ENCODE measurements at regions not wholly inside any gene's neighbourhood (a gene's known extent, or its start where the extent isn't known, plus 50 kb on each side); places are given as distances from the start of the nearest gene placed in this dataset.

GRCh38 chr6:22349051-22349450 lies 52.2 kb upstream of the PRL start:
- no peaks in the 10 kb centered on the region for H3K36me3 ChIP-seq (ENCODE audit: control insufficient read depth, insufficient read depth, low read length, severe bottlenecking)
- no peak overlapping the region for H3K9ac ChIP-seq (ENCODE audit: low read length)
- peaks cover 4% of the 10 kb centered on the region for H3K4me1 ChIP-seq (ENCODE audit: control insufficient read depth, insufficient read depth, low read length)
- no peak overlapping the region for H3K4me3 ChIP-seq (ENCODE audit: low read length)
- H3K9me3 ChIP-seq (ENCODE audit: control insufficient read depth, low read length): no peaks in the 10 kb centered on the region
- DNase-seq (ENCODE audit: low read depth): no peak
- no peaks in the 10 kb centered on the region for H3K27me3 ChIP-seq (replicated peaks; ENCODE audit: control insufficient read depth, insufficient read depth, low read length)

GRCh38 chr6:22349528-22349927 lies 52.7 kb upstream of the PRL start:
- Histone ChIP-seq H3K9me3 (ENCODE audit: control insufficient read depth, low read length) (no peaks in the 10 kb centered on the region), H3K4me3 (ENCODE audit: low read length) (no peak overlapping the region), H3K27me3 (replicated peaks; ENCODE audit: control insufficient read depth, insufficient read depth, low read length) (no peaks in the 10 kb centered on the region), H3K9ac (ENCODE audit: low read length) (no peak overlapping the region), H3K36me3 (ENCODE audit: control insufficient read depth, insufficient read depth, low read length, severe bottlenecking) (no peaks in the 10 kb centered on the region), H3K4me1 (ENCODE audit: control insufficient read depth, insufficient read depth, low read length) (peaks cover 4% of the 10 kb centered on the region)
- no peak for DNase-seq (ENCODE audit: low read depth)

- Histone ChIP-seq H3K9ac (ENCODE audit: low read length) (no peak overlapping the region), H3K36me3 (ENCODE audit: control insufficient read depth, insufficient read depth, low read length, severe bottlenecking) (no peaks in the 10 kb centered on the region), H3K4me3 (ENCODE audit: low read length) (no peak overlapping the region), H3K4me1 (ENCODE audit: control insufficient read depth, insufficient read depth, low read length) (peaks cover 4% of the 10 kb centered on the region), H3K9me3 (ENCODE audit: control insufficient read depth, low read length) (no peaks in the 10 kb centered on the region), H3K27me3 (replicated peaks; ENCODE audit: control insufficient read depth, insufficient read depth, low read length) (no peaks in the 10 kb centered on the region)
- DNase-seq (ENCODE audit: low read depth): peak; percentile 57
Observed at GRCh38 chr6:22350109-22350508, 53.3 kb upstream of the PRL start.

GRCh38 chr6:22353101-22353500 lies 56.3 kb upstream of the PRL start:
- Histone ChIP-seq H3K9me3 (ENCODE audit: control insufficient read depth, low read length) (no peaks in the 10 kb centered on the region), H3K4me3 (ENCODE audit: low read length) (no peak overlapping the region), H3K27me3 (replicated peaks; ENCODE audit: control insufficient read depth, insufficient read depth, low read length) (no peaks in the 10 kb centered on the region), H3K36me3 (ENCODE audit: control insufficient read depth, insufficient read depth, low read length, severe bottlenecking) (no peaks in the 10 kb centered on the region), H3K4me1 (ENCODE audit: control insufficient read depth, insufficient read depth, low read length) (peaks cover 4% of the 10 kb centered on the region), H3K9ac (ENCODE audit: low read length) (no peak overlapping the region)
- DNase-seq (ENCODE audit: low read depth): no peak

DNA sequence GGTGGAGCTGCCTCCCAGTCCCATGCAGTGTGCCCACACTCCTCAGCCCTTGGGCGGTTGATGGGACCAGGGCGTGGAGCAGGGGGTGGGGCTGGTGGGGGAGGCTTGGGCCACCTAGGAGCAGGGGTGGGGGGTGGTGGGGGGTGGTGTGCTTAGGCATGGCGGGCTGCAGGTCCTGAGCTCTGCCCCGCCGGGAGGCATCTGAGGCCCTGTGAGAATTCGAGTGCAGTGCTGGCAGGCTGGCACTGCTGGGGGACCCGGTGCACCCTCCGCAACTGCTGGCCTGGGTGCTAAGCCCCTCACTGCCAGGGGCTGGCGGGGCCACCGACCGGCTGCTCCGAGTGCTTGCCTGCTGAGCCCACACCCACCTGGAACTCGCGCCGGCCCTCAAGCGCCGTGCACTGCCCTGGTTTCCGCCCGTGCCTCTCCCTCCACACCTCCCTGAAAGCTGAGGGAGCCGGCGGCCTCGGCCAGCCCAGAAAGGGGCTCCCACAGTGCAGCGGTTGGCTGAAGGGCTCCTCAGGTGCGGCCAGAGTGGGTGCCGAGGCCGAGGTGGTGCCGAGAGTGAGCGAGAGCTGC lies 59.6 kb upstream of the PRL start:
- Histone ChIP-seq H3K27me3 (replicated peaks; ENCODE audit: control insufficient read depth, insufficient read depth, low read length) (no peaks in the 10 kb centered on the region), H3K4me3 (ENCODE audit: low read length) (no peak overlapping the region), H3K9me3 (ENCODE audit: control insufficient read depth, low read length) (peaks cover 2% of the 10 kb centered on the region), H3K4me1 (ENCODE audit: control insufficient read depth, insufficient read depth, low read length) (peaks cover 4% of the 10 kb centered on the region), H3K9ac (ENCODE audit: low read length) (no peak overlapping the region), H3K36me3 (ENCODE audit: control insufficient read depth, insufficient read depth, low read length, severe bottlenecking) (no peaks in the 10 kb centered on the region)
- no peak for DNase-seq (ENCODE audit: low read depth)

DNA sequence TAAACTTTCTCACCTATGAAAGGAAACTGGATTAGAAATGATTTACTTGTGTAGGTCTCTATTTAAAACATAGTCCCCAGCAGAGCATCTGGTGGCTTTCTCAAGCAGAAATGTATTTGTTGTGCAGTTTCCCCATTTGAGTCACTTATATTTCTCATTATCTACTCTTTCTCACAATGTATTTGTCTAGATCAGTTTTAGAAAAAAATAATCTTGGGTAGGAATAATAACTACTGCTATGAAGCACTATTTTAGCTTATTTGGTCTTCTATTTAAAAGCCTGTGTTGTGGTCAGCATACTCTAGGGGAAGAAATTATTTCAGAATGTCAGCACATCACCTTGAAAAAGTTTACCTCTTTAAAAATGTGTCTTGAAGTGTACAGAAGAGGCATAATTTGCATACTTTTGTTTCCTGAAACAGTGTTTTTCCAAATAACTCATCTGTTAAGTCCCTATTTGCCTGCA lies 60.9 kb upstream of the PRL start:
- peaks cover 5% of the 10 kb centered on the region for H3K9me3 ChIP-seq (ENCODE audit: control insufficient read depth, low read length)
- DNase-seq (ENCODE audit: low read depth): no peak
- H3K36me3 ChIP-seq (ENCODE audit: control insufficient read depth, insufficient read depth, low read length, severe bottlenecking): no peaks in the 10 kb centered on the region
- H3K4me3 ChIP-seq (ENCODE audit: low read length): no peak overlapping the region
- H3K9ac ChIP-seq (ENCODE audit: low read length): no peak overlapping the region
- no peaks in the 10 kb centered on the region for H3K27me3 ChIP-seq (replicated peaks; ENCODE audit: control insufficient read depth, insufficient read depth, low read length)
- H3K4me1 ChIP-seq (ENCODE audit: control insufficient read depth, insufficient read depth, low read length): peaks cover 1% of the 10 kb centered on the region

- Histone ChIP-seq H3K9ac (ENCODE audit: low read length) (no peak overlapping the region), H3K4me3 (ENCODE audit: low read length) (no peak overlapping the region), H3K9me3 (ENCODE audit: control insufficient read depth, low read length) (peaks cover 5% of the 10 kb centered on the region), H3K4me1 (ENCODE audit: control insufficient read depth, insufficient read depth, low read length) (peaks cover 21% of the 10 kb centered on the region), H3K36me3 (ENCODE audit: control insufficient read depth, insufficient read depth, low read length, severe bottlenecking) (no peaks in the 10 kb centered on the region), H3K27me3 (replicated peaks; ENCODE audit: control insufficient read depth, insufficient read depth, low read length) (no peaks in the 10 kb centered on the region)
- DNase-seq (ENCODE audit: low read depth): no peak
Observed at GRCh38 chr6:22361576-22361975, 64.7 kb upstream of the PRL start.

- Histone ChIP-seq H3K36me3 (ENCODE audit: control insufficient read depth, insufficient read depth, low read length, severe bottlenecking) (no peaks in the 10 kb centered on the region), H3K9ac (ENCODE audit: low read length) (no peak overlapping the region), H3K9me3 (ENCODE audit: control insufficient read depth, low read length) (peaks cover 5% of the 10 kb centered on the region), H3K4me3 (ENCODE audit: low read length) (no peak overlapping the region), H3K4me1 (ENCODE audit: control insufficient read depth, insufficient read depth, low read length) (peaks cover 29% of the 10 kb centered on the region), H3K27me3 (replicated peaks; ENCODE audit: control insufficient read depth, insufficient read depth, low read length) (no peaks in the 10 kb centered on the region)
- DNase-seq (ENCODE audit: low read depth): peak; percentile 21
Observed at GRCh38 chr6:22362361-22362760, 65.5 kb upstream of the PRL start.

DNA sequence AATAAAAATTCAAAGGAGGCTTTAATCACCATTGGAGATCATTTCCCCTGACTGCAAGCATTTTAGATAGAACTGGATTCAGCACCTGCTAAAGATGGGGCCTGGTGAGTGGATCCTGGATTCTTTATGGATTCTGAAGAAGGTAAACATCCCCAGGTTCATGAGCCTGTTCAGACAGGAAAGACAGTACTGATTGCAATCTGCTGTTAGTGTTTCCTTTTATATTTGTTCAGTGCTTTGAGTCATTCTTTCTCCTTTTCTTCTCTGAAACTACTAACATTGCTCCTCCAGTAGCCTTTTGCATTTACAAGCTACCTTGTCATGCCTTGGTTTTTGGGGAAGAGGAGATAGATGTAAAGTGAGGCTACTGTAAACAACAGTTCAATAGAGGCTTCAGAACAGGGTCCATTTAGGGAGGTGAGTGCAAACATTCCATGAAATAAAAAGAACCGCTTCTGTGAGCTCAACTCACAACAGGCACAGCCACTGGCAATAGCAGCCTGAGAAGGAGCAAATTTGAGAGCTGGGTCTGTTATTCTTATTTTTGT lies 66.4 kb upstream of the PRL start:
- DNase-seq (ENCODE audit: low read depth): peak; percentile 7
- no peaks in the 10 kb centered on the region for H3K36me3 ChIP-seq (ENCODE audit: control insufficient read depth, insufficient read depth, low read length, severe bottlenecking)
- H3K4me3 ChIP-seq (ENCODE audit: low read length): no peak overlapping the region
- peaks cover 34% of the 10 kb centered on the region for H3K4me1 ChIP-seq (ENCODE audit: control insufficient read depth, insufficient read depth, low read length)
- H3K9me3 ChIP-seq (ENCODE audit: control insufficient read depth, low read length): peaks cover 5% of the 10 kb centered on the region
- no peaks in the 10 kb centered on the region for H3K27me3 ChIP-seq (replicated peaks; ENCODE audit: control insufficient read depth, insufficient read depth, low read length)
- H3K9ac ChIP-seq (ENCODE audit: low read length): no peak overlapping the region

- Histone ChIP-seq H3K4me1 (ENCODE audit: control insufficient read depth, insufficient read depth, low read length) (peaks cover 37% of the 10 kb centered on the region), H3K9me3 (ENCODE audit: control insufficient read depth, low read length) (peaks cover 5% of the 10 kb centered on the region), H3K27me3 (replicated peaks; ENCODE audit: control insufficient read depth, insufficient read depth, low read length) (no peaks in the 10 kb centered on the region), H3K4me3 (ENCODE audit: low read length) (no peak overlapping the region), H3K9ac (ENCODE audit: low read length) (no peak overlapping the region), H3K36me3 (ENCODE audit: control insufficient read depth, insufficient read depth, low read length, severe bottlenecking) (no peaks in the 10 kb centered on the region)
- peak; percentile 62 for DNase-seq (ENCODE audit: low read depth)
Observed at GRCh38 chr6:22363714-22364239, 66.9 kb upstream of the PRL start.

GRCh38 chr6:22364306-22364705 lies 67.5 kb upstream of the PRL start:
- peaks cover 5% of the 10 kb centered on the region for H3K9me3 ChIP-seq (ENCODE audit: control insufficient read depth, low read length)
- H3K4me3 ChIP-seq (ENCODE audit: low read length): no peak overlapping the region
- H3K4me1 ChIP-seq (ENCODE audit: control insufficient read depth, insufficient read depth, low read length): peaks cover 40% of the 10 kb centered on the region
- no peaks in the 10 kb centered on the region for H3K27me3 ChIP-seq (replicated peaks; ENCODE audit: control insufficient read depth, insufficient read depth, low read length)
- H3K36me3 ChIP-seq (ENCODE audit: control insufficient read depth, insufficient read depth, low read length, severe bottlenecking): no peaks in the 10 kb centered on the region
- no peak overlapping the region for H3K9ac ChIP-seq (ENCODE audit: low read length)
- DNase-seq (ENCODE audit: low read depth): peak; percentile 31

- Histone ChIP-seq H3K9ac (ENCODE audit: low read length) (peak overlapping the region; percentile 12), H3K36me3 (ENCODE audit: control insufficient read depth, insufficient read depth, low read length, severe bottlenecking) (no peaks in the 10 kb centered on the region), H3K4me3 (ENCODE audit: low read length) (no peak overlapping the region), H3K9me3 (ENCODE audit: control insufficient read depth, low read length) (peaks cover 5% of the 10 kb centered on the region), H3K4me1 (ENCODE audit: control insufficient read depth, insufficient read depth, low read length) (peaks cover 40% of the 10 kb centered on the region), H3K27me3 (replicated peaks; ENCODE audit: control insufficient read depth, insufficient read depth, low read length) (no peaks in the 10 kb centered on the region)
- DNase-seq (ENCODE audit: low read depth): peak; percentile 87
Observed at GRCh38 chr6:22366214-22366613, 69.4 kb upstream of the PRL start.
